ENCODE measurements at regions not wholly inside any gene's neighbourhood (a gene's known extent, or its start where the extent isn't known, plus 50 kb on each side); places are given as distances from the start of the nearest gene placed in this dataset.

DNA sequence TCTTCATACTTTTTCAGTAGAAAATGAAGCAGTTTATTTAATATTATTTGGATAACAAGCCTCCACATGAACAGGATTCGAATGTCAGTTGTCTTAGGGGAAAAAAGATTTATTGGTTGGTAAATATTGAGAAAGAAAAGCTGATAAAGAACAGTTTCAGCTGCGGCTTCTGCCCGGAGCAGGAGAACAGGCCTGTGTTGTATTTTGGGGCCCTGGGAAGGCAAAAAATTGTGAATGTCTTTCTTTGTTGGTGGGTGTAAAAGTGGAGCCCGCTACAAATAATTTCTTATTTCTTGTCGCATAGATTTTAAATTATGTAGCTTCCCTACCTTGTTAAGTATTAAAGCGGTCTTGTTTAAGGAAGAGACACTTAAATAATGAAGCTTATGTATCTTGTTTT, 90.5 kb upstream of the PAX1 start:
- no peak overlapping the region for H3K56ac ChIP-seq (ENCODE audit: insufficient read length, low read depth, low read length)
- Mint-ChIP-seq H3K27ac (no peak overlapping the region), H3K27me3 (ENCODE audit: low read depth) (peaks cover 56% of the 10 kb centered on the region), H3K36me3 (ENCODE audit: insufficient read depth in 1 of 3, low read depth in 3 of 3) (no peaks in the 10 kb centered on the region), H3K4me3 (no peak overlapping the region), H3K9me3 (no peaks in the 10 kb centered on the region), H3K4me1 (no peaks in the 10 kb centered on the region; a peak in 1 of 4 replicates)
- no peak overlapping the region for H4K91ac ChIP-seq (ENCODE audit: insufficient read length, low read depth, low read length)
- no peak overlapping the region for H3K23ac ChIP-seq (ENCODE audit: insufficient read length, low read depth, low read length)
- no peaks in the 10 kb centered on the region for H4K20me1 ChIP-seq (ENCODE audit: control insufficient read depth, insufficient read depth, insufficient read length)
- H2BK12ac ChIP-seq (ENCODE audit: insufficient read length, low read depth, low read length): no peak overlapping the region
- no peaks in the 10 kb centered on the region for H3K79me2 ChIP-seq (ENCODE audit: insufficient read depth, low read length)
- no peak overlapping the region for H3K14ac ChIP-seq (ENCODE audit: insufficient read depth, low read length)
- H2AFZ ChIP-seq (ENCODE audit: low read length): no peak overlapping the region
- no peak overlapping the region for H2BK20ac ChIP-seq (ENCODE audit: low read depth, low read length, poor library complexity, severe bottlenecking)
- no peak overlapping the region for H2BK120ac ChIP-seq (ENCODE audit: low read depth, low read length, poor library complexity, severe bottlenecking)
- no peaks in the 10 kb centered on the region for H3K27me3 ChIP-seq (ENCODE audit: insufficient read depth, low read length)
- H3K4me1 ChIP-seq (ENCODE audit: insufficient read depth, low read length): no peaks in the 10 kb centered on the region
- no peak overlapping the region for H3K27ac ChIP-seq (ENCODE audit: insufficient read length, low read depth, low read length)
- DNase-seq: no peak
- no CpG with 5 or more reads among the region's 6 CpGs for WGBS (ENCODE audit: extremely low coverage, insufficient read length, low lambda C conversion rate)
- no peak overlapping the region for H4K8ac ChIP-seq (replicated peaks; ENCODE audit: insufficient read length, low read depth, low read length)
- no peak overlapping the region for H4K5ac ChIP-seq (ENCODE audit: insufficient read length, low read depth, low read length)
- no peak overlapping the region for H3K4ac ChIP-seq (ENCODE audit: low read depth, low read length)
- TF ChIP-seq, protein P1, sequence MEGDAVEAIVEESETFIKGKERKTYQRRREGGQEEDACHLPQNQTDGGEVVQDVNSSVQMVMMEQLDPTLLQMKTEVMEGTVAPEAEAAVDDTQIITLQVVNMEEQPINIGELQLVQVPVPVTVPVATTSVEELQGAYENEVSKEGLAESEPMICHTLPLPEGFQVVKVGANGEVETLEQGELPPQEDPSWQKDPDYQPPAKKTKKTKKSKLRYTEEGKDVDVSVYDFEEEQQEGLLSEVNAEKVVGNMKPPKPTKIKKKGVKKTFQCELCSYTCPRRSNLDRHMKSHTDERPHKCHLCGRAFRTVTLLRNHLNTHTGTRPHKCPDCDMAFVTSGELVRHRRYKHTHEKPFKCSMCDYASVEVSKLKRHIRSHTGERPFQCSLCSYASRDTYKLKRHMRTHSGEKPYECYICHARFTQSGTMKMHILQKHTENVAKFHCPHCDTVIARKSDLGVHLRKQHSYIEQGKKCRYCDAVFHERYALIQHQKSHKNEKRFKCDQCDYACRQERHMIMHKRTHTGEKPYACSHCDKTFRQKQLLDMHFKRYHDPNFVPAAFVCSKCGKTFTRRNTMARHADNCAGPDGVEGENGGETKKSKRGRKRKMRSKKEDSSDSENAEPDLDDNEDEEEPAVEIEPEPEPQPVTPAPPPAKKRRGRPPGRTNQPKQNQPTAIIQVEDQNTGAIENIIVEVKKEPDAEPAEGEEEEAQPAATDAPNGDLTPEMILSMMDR (conservative IDR thresholded peaks at IDR 0.05): no peak
- H3K9ac ChIP-seq (ENCODE audit: extremely low read depth, insufficient read length, low read length): no peak overlapping the region
- no peaks in the 10 kb centered on the region for H3K9me3 ChIP-seq (ENCODE audit: control insufficient read depth, low read depth, low read length)
- no peaks in the 10 kb centered on the region for H3K23me2 ChIP-seq (ENCODE audit: insufficient read length, low read depth, low read length, poor library complexity, severe bottlenecking)
- H3K79me1 ChIP-seq (ENCODE audit: insufficient read depth, low read depth, low read length, poor library complexity, severe bottlenecking): no peaks in the 10 kb centered on the region
- H3T11ph ChIP-seq (ENCODE audit: low read length): no peak overlapping the region
- no peak overlapping the region for H2AK5ac ChIP-seq (ENCODE audit: insufficient read length, low read length)
- H3K18ac ChIP-seq (ENCODE audit: insufficient read length, low read depth, low read length): no peak overlapping the region
- H3K4me2 ChIP-seq (ENCODE audit: insufficient read depth, insufficient read length, low read length): no peak overlapping the region
- H2BK5ac ChIP-seq (ENCODE audit: insufficient read length, low read length): no peak overlapping the region
- H2BK15ac ChIP-seq (ENCODE audit: low read depth, low read length): no peak overlapping the region

All from H9 (cell line).